Left ventricle myocardium inferior (tissue), 1 donor: ENCODE measurements at regions not wholly inside any gene's neighbourhood (a gene's known extent, or its start where the extent isn't known, plus 50 kb on each side); places are given as distances from the start of the nearest gene placed in this dataset.

Experiments
- DNase-seq: peaks from one replicate; pipeline ENCODE4 v3.0.0-alpha.2; 2020
- H3K27ac ChIP-seq: fragments of 200-600 bp; replicated peaks from 2 replicates; pipeline ENCODE4 v1.8.0; 2021
- H3K27me3 ChIP-seq: fragments of 200-600 bp; 2 replicates; pipeline ENCODE4 v1.8.0; 2021; ENCODE audit warnings: low read depth
- H3K36me3 ChIP-seq: fragments of 200-600 bp; 2 replicates; pipeline ENCODE4 v1.8.0; 2021
- H3K4me1 ChIP-seq: fragments of 200-600 bp; 2 replicates; pipeline ENCODE4 v1.8.0; 2021
- H3K4me3 ChIP-seq: fragments of 200-600 bp; 2 replicates; pipeline ENCODE4 v1.8.0; 2021; ENCODE audit warnings: mild to moderate bottlenecking, moderate library complexity
- H3K9me3 ChIP-seq: fragments of 200-600 bp; replicated peaks from 2 replicates; pipeline ENCODE4 v1.8.0; 2021
- CTCF ChIP-seq: fragments of 200-600 bp; IDR thresholded peaks from 2 replicates; pipeline ENCODE4 v1.8.0; 2021; ENCODE audit warnings: antibody characterized with exemption, mild to moderate bottlenecking, borderline replicate concordance
- intact Hi-C: fragments of 100-400 bp; cut with micrococcal nuclease; formaldehyde crosslinking; loops from one replicate; pipeline ENCODE4 v1.11.0; 2022
- donor health status: DM: no; HTN: yes; CAD: no; lungs with severe emphysema.

- Histone ChIP-seq H3K27ac (no peak overlapping the region), H3K4me3 (no peak overlapping the region), H3K9me3 (no peaks in the 10 kb centered on the region), H3K4me1 (peaks cover 9% of the 10 kb centered on the region), H3K27me3 (no peaks in the 10 kb centered on the region), H3K36me3 (no peaks in the 10 kb centered on the region)
- no peak for TF ChIP-seq CTCF
- DNase-seq: no peak
- intact Hi-C loops: no loop called here
These were observed 307.8 kb downstream of the CYP26B1 start for GRCh38 chr2:71839826-71840225.

GRCh38 chr2:71834796-71835195, 312.9 kb downstream of the CYP26B1 start:
- intact Hi-C loops: no loop called here
- H3K36me3 ChIP-seq: no peaks in the 10 kb centered on the region
- H3K27ac ChIP-seq: no peak overlapping the region
- TF ChIP-seq CTCF: no peak
- H3K4me1 ChIP-seq: peaks cover 36% of the 10 kb centered on the region
- no peaks in the 10 kb centered on the region for H3K27me3 ChIP-seq
- H3K4me3 ChIP-seq: no peak overlapping the region
- no peak for DNase-seq
- H3K9me3 ChIP-seq: no peaks in the 10 kb centered on the region

GRCh38 chr2:71833855-71834560, 313.7 kb downstream of the CYP26B1 start:
- TF ChIP-seq CTCF: no peak
- peak; percentile 76 for DNase-seq
- Histone ChIP-seq H3K27ac (peak overlapping the region; percentile 51), H3K27me3 (no peaks in the 10 kb centered on the region), H3K9me3 (no peaks in the 10 kb centered on the region), H3K4me3 (no peak overlapping the region), H3K36me3 (no peaks in the 10 kb centered on the region), H3K4me1 (peaks cover 42% of the 10 kb centered on the region)
- intact Hi-C loops: no loop called here

- H3K27ac ChIP-seq: no peak overlapping the region
- intact Hi-C loops: no loop called here
- no peaks in the 10 kb centered on the region for H3K9me3 ChIP-seq
- no peak overlapping the region for H3K4me3 ChIP-seq
- DNase-seq: no peak
- H3K36me3 ChIP-seq: no peaks in the 10 kb centered on the region
- no peak for TF ChIP-seq CTCF
- no peaks in the 10 kb centered on the region for H3K27me3 ChIP-seq
- peaks cover 42% of the 10 kb centered on the region for H3K4me1 ChIP-seq
These were observed 314.4 kb downstream of the CYP26B1 start for GRCh38 chr2:71833272-71833671.

- no peaks in the 10 kb centered on the region for H3K27me3 ChIP-seq
- no peak overlapping the region for H3K4me3 ChIP-seq
- no peak for DNase-seq
- intact Hi-C loops: no loop called here
- no peaks in the 10 kb centered on the region for H3K9me3 ChIP-seq
- H3K4me1 ChIP-seq: peaks cover 42% of the 10 kb centered on the region
- no peak overlapping the region for H3K27ac ChIP-seq
- no peak for TF ChIP-seq CTCF
- no peaks in the 10 kb centered on the region for H3K36me3 ChIP-seq
These were observed 314.8 kb downstream of the CYP26B1 start for GRCh38 chr2:71832844-71833243.
